SK-N-SH (cell line): ENCODE measurements at regions not wholly inside any gene's neighbourhood (a gene's known extent, or its start where the extent isn't known, plus 50 kb on each side); places are given as distances from the start of the nearest gene placed in this dataset.

Source experiments
- CTCF ChIP-seq: fragments of 200-600 bp; sonication (generic); IDR thresholded peaks from 2 replicates; pipeline ENCODE4 v1.6.1; 2017; ENCODE audit warnings: antibody characterized with exemption, mild to moderate bottlenecking, moderate library complexity
- GABPA ChIP-seq: IDR thresholded peaks from 2 replicates; pipeline ENCODE4 v1.4.0; 2012; ENCODE audit warnings: low read depth, mild to moderate bottlenecking
- MAX ChIP-seq: IDR thresholded peaks from 2 replicates; pipeline ENCODE4 v1.4.0; 2012; ENCODE audit warnings: low read depth
- MXI1 ChIP-seq: IDR thresholded peaks from 2 replicates; pipeline ENCODE4 v1.6.1; 2012; ENCODE audit warnings: mild to moderate bottlenecking, low read depth, low read length, improper control_type of control experiment
- POLR2AphosphoS5 ChIP-seq: IDR thresholded peaks from 2 replicates; pipeline ENCODE4 v1.6.1; 2012; ENCODE audit warnings: low read depth, low read length
- RAD21 ChIP-seq: IDR thresholded peaks from 2 replicates; pipeline ENCODE4 v1.6.1; 2012; ENCODE audit warnings: mild to moderate bottlenecking, low read length
- SMC3 ChIP-seq: IDR thresholded peaks from 2 replicates; pipeline ENCODE4 v1.6.1; 2012; ENCODE audit warnings: low read depth, low read length, improper control_type of control experiment
- TCF12 ChIP-seq: IDR thresholded peaks from 2 replicates; pipeline ENCODE4 v1.4.0; 2012
- TEAD4 ChIP-seq: IDR thresholded peaks from 2 replicates; pipeline ENCODE4 v1.4.0; 2012; ENCODE audit warnings: mild to moderate bottlenecking, borderline replicate concordance; ENCODE audit not compliant: insufficient read depth
- USF1 ChIP-seq: IDR thresholded peaks from 2 replicates; pipeline ENCODE4 v1.4.0; 2012; ENCODE audit warnings: low read depth, borderline replicate concordance
- USF2 ChIP-seq: fragments of 150-350 bp; IDR thresholded peaks from 2 replicates; pipeline ENCODE4 v1.6.1; 2017; ENCODE audit warnings: antibody characterized with exemption, low read length, low read depth, borderline replicate concordance
- YY1 ChIP-seq: IDR thresholded peaks from 2 replicates; pipeline ENCODE4 v1.4.0; 2012; ENCODE audit warnings: low read depth, mild to moderate bottlenecking
- ZBTB33 ChIP-seq: IDR thresholded peaks from 2 replicates; pipeline ENCODE4 v1.4.0; 2012; ENCODE audit warnings: low read depth, borderline replicate concordance

- TF ChIP-seq SMC3 (no peak), RAD21 (no peak), CTCF (no peak), TEAD4 (no peak), ZBTB33 (no peak), YY1 (no peak), POLR2AphosphoS5 (no peak), MAX (no peak), GABPA (no peak), USF1 (no peak), USF2 (no peak), MXI1 (no peak), TCF12 (no peak)
Observed at GRCh38 chr10:111446966-111447365, 370.1 kb downstream of the ADRA2A start.
